ENCODE measurements at regions not wholly inside any gene's neighbourhood (a gene's known extent, or its start where the extent isn't known, plus 50 kb on each side); places are given as distances from the start of the nearest gene placed in this dataset.
"Not testable (repeated sequence)": the region's sequence is repeated elsewhere in the genome, so short reads cannot be mapped to it uniquely, and the experiment has no call there.

DNA sequence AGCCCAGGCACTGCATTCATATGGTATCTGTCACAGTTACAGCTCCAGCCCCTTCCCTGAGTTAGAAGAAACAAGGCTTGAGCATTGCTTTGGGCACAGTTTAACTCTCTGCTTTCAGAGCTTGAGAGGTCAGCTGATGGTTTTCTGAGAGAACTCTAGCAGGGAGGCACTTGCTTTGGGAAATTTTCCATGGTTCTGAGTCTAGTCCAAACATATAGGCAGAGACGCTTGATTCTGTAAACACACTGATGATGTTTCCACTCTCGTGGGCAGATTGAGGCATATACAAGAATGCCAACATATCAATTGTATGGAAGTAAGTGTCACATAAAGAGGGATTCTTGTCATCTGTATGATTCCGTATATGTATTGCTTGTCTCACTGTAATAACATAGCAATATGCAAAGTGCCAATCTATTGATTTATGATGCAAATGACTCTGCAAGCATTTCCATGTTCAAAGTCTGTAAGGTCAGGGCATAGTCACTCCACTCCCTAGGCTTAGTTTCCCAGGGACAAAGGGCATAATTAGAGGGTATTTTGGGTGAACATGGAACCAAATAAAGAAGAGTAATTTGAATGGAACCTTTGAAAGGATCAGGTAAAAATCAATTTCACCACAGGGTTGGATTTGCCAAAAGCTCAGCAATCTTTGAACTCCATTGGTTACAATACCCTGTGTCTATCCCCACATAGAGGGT lies 239.0 kb downstream of the INHBA start:
- DNase-seq, result no peak

DNA sequence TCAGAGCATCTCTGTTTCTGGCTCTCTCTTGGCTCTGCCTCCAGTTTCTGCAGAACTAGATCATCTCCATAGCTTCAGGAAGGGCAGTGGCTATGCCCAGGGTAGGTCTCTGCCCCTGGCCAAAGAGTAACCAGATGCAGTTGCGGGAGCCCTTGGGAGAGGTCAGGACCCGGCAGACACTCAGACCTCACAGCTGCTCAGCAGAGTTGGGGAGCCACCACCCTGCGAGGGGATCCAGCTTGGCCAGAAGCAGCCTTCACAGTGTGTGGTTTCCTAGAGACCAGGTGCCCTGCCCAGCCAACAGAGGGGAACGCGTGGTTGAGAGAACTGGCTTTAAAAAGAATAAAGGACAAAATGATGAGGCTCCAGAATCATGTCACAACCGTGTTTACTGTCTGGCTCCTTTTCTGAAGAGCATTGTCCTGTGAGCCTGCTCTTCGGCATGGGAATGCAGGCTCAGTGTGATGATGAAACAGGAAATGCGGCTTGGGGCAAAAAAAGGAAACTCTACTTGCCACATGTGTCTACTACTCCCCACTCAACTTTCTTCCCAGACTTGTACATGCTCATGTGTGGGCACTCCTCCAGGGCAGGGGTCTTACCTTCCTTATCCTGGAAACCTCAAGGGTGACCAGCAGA lies 243.1 kb downstream of the INHBA start:
- peak; percentile 59 to 80 (median 72) for DNase-seq

DNA sequence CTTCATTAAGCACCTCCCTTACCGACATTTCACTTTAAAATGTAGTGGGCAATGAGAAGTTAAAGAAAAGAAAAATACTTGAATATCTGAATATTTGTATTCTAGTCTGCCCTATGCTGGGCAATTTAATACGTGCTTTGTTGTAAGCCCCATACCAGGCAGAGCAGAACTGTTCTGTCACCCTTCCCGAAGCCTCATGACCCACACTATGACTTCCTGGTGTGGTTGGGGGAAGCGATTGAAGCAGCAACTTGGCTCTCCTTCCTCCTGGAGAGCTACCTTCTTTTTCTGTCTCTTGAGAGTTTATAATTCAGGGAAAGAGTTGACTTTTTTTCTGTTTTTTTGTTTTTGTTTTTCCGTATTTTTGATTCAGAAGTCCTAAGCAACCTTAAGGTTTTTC lies 243.7 kb downstream of the INHBA start:
- DNase-seq, result peak; percentile 62 to 76 (median 70)

DNA sequence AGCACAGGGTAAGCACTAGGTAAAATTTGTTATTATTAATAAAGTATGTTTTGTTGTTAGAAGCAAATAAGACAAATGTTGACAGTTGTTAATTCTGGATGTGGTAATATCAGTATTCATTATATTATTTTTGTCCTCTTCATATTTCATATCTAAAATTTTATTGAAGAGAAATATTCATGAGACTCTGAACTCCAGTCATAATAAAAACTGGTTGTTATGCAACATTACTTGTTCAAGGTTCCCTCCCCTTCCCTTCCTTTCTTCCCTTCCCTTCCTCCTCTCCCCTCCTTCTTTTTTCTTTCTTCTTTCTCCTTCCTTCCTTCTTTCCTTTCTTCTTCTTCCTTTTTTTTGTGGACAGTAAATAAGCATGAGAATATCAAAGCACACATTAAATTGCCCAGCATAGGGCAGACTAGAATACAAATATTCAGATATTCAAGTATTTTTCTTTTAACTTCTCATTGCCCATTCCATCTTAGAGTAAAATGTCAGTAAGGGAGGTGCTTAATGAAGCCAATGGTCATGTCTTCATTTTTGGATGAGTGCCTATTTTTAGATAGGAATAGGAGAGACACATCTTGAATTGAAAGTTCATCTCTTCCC lies 245.0 kb downstream of the INHBA start:
- no peak for DNase-seq

DNA sequence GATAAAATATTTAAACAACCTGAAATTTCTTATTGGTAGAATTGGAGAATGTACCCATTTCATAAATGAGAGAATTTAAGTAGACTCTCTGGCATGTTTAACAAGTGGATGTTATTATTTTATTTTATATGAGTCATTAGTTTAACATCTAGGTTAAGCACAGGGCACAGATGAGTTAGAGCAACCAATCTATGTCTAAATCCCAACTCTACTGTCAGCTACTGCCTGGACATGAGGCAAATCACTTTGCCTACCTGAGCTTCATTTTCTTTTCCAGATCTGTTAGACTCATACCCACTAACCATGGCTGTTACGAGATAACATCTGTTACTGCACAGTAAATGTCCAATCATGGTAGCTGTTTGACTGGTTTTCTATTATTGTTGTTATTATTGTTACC lies 251.1 kb downstream of the INHBA start:
- no peak for DNase-seq

DNA sequence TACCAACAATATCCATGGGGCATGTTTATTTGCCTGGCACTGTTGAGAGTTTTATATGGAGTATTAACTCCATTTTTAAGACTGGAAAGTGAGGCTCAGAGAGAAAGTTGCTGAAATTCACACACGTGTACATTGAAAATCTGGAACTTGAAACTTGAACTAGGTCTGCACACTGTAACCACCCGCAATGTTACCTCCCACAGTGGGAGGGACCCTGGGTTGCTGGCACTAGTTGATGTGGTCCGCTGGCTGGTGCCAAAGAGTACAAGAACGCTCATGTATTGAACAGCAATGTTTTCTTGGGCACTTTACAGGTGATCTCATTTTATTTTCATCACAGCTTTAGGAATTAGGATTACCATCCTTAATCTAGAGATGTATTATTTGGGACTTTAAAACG lies 253.2 kb downstream of the INHBA start:
- DNase-seq, result no peak

DNA sequence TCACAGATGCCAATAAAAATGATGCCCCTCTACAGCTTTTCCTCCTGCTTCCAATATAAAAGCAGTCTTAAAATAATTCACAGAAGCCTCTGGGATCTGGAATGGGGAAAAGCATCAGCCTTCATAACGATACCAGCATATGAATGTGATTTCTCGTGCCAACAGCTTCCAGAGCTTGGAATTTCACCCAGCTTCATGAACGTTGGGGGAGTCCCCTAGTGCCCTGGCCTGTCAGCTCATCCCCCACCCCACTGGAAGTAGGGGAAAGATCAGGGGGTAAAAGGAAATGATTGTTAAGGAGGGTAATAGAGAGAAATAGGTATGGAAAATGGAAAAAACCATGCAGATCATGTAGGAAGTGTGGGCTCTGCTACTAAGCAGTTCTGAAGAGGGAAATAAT lies 253.6 kb downstream of the INHBA start:
- no peak for DNase-seq

DNA sequence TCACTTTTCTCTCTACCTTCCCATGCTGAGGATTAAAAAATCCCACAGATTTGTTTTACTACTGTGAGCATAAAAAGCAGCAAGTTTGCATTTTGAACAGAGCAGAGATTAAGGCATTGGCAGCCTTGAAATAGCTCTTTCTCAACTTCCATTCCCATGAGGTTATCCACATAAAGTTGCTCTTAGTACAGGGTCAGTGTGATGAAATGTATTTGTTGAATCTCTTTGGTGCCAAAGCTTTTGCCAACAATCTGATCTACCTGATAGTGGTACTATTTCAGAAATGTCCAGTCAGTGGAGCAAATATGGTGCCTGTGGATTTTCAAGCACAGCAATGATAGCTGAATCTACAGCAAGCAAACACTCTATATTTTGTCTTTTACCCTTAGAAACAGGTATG lies 254.8 kb downstream of the INHBA start:
- DNase-seq, result no peak

DNA sequence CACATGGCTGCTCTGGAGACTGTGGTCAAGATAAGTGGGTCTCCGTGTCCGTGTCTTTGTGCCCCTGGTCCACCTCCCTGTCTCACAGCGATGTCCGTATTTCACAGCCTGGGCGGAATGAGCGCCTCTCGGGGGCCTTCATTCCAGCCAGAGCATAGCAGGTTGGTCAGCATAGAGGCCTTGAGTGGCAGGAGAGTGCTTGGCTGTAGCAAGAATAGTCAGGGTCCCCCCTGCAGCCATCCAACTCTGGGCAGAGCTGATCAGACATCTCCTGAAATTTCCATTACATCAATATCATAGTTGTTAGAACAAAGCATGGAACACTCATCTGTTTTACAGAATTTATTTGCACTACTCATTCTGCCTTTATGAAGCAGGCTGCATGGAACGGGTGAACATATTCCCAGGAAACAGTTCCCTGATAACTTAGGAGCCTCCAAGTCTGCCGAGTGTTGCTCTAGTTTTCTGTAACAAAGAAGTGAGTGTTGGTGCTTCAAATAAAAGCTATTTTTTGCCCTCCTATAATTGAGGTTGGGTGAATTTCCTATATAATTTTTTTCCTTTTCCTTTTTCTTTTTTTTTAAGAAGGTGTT lies 255.3 kb downstream of the INHBA start:
- no peak for DNase-seq

DNA sequence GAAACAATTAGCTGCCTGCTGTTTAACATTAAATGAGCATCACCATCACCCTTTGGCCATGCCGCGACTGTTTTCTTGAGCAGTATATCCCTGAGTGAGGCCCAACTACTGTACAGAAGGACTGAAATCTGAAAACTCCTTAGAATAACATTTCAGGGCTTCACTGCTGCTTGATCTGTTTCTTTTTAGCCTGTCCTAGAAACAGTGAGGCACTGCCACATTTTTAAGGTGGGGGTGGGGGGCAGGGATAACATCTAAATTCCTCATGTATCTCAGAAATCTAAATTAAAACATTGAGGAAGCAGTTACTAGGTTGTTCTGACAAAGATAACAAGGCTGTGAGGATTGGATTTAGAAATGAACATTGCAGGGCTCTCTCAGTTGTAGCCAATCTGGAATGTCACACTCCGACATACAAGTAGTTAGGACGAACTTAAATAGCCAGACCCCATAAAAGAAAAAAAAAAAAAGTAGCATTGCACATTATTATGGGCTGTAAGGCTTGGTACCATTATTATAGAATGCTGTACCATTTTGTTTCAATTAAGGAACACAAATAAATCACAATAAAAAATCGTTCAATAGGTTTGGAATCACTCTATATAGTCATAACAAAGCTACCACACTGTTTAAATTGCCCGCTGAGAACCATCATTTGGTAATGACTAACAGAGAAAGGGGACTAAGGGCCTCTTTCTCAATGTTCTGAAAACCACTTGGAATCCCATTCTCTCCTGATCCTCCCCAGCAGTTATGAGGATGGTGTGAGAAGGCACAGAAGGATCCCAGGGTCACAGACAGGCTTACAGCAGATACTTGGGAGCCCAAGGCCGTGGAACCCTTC lies 256.1 kb downstream of the INHBA start:
- no peak for DNase-seq

DNA sequence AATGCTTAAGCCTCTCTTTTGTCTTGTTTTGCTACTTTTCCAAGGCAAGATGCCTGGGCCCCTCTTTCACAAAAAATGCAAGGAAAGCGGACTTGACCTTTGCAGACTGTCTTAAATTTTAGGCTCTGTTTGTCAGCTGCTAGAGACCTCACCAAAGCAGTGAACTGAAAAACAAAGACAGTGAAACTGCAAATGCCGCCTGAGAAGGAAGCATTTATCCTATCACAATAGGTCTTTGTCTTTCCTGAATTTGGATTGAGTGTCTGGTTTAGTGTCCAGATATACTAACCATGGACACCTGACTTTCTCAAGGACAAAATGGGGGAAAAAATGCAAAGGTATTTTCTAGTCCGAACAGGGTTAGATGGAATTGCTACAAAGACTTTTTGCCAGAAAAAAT lies 256.9 kb downstream of the INHBA start:
- no peak for DNase-seq

DNA sequence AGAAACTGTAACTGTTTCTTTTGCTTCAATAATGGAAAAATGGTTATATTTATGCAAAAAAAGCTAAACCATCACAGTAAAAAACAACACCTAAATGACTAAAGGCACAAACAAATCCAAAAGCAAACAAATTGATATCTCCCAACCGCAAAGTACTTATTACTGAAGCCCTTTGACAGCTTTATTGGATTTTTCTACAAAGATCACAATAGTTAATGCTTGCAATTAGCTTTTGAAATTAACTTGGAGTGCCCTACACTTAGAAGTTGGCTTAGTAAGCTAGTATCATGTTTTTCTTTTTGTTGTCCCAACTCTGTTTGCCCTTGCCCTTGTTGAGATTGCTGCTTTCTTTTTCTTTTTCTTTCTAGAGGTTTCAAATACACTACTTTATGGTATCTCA lies 257.5 kb downstream of the INHBA start:
- no peak for DNase-seq

DNA sequence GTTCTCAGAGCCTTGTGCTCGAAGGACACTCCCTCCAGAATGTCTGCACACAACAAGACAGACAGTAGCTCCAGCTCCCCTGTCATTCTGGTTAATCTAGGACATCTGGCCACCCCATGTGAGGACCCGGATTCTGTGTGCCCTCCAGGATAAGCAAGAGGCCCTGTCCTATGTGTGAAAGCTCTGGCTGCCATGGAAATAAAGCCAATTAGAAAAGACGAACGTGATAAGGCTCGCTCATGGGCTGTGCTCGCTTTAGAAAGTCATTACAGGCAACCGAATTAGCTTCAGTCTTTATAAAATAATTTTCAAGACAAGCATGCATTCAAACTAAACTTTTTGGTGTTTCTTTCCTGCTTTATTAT lies 263.4 kb downstream of the INHBA start:
- DNase-seq, result no peak

DNA sequence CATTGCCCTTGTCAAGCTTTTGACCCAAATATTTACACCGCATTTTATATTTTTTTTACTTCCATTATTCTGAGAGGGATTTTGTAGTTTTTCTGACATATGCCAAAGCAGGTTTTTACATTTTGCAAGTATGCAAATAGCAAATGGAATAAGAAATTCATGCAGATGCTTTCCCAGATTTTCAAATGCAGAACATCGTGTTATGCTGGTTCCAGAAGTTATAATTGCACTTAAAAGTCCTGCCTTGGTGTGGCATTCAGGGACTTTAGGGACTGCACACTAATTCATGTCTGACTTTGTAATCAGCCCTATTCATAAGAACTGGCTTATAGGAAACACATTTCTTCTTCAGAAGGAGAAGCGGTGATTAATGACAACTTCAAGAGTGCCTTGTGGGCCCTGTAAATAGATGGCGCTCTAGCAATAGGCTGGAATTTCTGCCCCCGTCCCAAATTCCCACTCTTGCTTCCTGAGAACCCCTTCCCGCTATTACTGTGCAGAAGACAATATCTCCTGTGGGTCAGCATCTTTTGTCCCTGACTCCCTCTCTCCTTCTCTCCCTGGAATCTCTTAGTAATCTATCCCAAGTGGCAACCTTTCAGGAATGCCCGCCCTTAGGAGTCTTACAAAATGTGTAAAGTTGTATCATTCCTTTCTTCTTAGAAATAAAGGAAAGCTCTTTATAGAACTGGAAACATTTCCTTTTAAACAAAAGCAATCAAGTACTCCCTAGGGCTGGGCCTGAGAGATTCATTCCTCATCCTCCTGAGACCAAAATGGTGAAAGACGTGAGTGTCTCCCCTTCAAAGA lies 264.0 kb downstream of the INHBA start:
- DNase-seq, result no peak

DNA sequence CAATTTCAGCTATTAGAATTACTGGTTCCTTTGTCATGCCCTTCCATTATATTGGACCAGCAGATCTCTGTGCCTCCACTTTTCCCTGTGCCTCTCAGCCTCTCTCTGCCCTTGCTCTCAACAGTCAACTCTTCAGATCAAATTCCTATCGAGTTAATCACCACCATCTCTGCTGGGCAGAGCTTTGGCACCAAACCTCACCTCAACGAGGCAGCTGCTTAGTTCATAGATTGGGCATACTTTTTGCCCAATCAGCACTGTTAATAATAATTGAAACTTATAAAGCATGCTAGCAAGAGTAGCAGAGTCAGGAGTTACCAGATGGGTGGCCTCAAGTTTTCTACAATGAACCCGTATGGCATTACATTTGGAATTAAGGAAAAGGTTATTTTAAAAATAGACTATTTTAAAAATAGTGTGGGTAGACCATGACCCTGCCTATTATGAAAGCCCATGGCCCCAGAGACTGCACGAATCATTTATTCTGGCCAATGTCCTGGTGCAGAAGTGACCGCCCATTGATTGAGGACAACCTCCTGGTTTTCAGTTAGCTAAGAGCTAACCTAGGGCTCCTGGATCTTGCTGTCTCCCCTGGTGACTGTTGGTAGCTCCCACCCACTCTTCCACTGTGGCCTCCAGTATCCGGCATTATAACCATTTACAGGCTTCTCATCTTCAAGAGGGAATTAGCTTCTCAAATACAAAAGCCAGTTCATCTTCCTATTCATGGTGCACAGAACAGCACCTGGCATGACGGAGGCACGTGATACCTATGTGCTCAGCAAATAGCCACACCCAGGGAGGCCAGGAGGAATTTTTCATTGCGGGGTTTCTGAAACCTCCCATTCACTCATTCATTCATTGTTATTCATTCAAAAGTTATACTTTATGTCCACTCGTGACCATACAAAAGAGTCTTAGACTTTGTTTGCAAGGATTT lies 265.4 kb downstream of the INHBA start:
- DNase-seq, result no peak

DNA sequence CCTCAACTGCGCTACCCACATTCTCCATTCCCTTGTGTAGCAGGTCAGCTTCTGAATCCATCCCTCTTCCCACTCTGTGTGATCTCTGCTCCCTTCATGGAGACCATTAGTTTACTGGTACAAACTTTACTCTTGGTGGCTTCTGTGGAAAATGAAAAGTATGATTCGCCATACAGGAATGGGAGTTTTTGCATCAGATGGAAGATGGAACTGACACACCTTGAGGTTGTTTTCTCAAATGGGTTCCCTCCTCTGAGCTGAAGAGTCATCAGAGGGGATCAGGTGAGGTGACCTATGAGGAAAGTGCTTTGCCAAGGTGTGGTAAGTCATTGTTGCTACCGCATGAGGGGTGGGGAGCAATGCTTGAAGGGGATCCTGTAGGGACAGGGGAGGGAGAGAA lies 266.8 kb downstream of the INHBA start:
- DNase-seq, result no peak

DNA sequence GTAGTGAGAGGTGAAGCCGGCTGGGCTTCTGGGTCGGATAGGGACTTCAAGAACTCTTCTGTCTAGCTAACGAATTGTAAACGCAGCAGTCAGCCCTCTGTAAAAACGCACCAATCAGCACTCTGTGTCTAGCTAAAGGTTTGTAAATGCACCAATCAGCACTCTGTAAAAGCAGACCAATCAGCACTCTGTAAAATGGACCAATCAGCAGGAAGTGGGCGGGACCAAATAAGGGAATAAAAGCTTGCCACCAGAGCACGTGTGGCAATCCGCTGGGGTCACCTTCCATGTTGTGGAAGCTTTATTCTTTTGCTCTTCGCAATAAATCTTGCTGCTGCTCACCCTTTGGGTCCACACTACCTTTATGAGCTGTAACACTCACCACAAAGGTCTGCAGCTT lies 267.9 kb downstream of the INHBA start:
- not testable (repeated sequence) for DNase-seq

DNA sequence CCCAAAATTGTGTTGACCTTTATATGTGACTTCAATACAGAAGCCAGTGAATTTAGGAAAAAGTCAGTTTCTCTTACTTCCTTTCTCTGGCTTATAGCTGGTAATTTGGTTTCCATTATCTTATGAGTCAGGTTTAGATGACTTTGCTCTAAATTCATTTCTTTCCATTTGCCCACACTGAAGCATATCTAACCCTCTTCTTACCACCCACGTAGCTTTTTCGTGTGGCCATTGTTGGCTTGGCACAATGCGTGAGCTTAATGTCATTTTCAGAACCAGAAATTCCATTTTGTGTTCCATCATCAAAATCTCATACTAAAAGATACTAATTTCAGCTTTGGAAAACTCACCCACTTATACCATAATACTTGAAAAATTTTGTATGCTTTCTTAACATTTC lies 271.2 kb downstream of the INHBA start:
- no peak for DNase-seq

DNA sequence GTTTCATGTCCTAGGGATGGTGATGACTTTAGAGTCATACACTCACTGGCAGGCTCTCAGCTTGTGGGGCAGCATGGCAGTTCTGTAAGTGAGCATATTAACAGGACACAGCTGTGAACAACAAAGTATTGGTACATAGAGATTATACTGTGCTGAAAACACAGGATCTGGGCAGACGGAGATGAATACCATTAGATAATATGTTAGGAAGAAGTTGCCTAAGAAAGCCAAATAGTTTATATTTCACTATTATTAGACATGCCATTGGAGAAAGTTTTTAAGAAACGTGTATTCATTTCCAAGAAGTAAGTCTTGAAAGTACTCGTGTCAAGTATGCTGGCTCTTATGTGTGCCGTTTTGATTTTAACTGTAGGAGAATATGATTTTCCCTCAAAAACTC lies 274.5 kb downstream of the INHBA start:
- DNase-seq, result no peak

DNA sequence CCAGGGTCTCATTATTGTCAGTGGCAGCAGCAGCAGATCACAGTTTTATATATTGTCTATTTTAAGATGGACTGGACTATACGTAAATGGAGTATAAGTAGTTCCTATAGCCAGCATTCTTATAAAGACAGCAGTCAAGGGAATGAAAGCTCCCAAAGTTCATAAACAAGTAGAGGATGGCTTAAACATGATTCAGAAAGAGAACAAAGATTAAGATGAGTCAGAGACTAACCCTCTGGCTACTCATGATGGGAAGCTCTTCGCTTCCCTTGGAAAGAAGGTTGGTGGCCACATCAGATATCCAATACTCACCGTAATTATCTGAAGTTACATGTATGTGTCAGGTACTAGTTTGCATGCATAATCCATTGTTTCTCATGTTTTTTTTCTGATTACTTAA lies 277.0 kb downstream of the INHBA start:
- no peak for DNase-seq

DNA sequence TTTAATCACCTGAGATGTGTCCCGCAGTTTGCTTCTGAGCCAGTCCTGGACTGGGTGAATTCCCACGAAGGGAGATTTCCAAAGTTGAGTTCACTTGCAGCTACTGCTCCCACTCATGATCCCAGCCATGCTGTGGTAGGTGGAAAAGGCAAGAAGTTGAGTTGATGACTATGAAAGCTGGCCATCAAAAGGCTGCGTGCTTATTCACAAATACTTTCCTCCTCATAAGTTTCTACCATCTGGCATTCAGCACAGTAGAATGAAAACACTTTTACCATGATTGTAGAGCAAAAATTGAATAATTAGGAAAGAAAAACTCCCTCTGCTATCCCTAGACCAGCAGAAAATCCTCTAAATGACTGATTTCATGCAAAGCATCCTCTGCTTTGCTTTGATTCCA lies 281.8 kb downstream of the INHBA start:
- DNase-seq, result no peak
